ENCODE measurements at regions not wholly inside any gene's neighbourhood (a gene's known extent, or its start where the extent isn't known, plus 50 kb on each side); places are given as distances from the start of the nearest gene placed in this dataset.

DNA sequence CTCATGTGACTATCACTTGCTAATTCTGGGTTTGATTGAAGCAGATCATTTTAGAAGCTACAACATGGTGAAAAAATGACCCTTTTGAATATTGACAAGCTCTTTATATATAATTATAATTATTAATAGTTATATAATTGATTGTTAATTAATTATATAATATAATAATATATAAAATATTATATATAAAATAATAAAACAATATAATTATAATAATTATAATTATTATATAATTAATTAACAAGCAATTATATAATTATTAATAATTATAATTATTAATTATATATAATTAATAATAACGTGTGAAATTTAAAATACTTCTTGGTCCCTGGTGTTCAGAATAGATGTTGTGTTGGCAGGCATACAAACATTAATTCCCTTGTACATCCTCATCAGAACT is 404.1 kb upstream of the CDH19 start:
- Mint-ChIP-seq H3K27me3 (ENCODE audit: low read depth) (no peaks in the 10 kb centered on the region), H3K4me3 (no peak overlapping the region), H3K27ac (no peak overlapping the region), H3K4me1 (ENCODE audit: low read depth) (no peaks in the 10 kb centered on the region), H3K36me3 (ENCODE audit: low read depth) (no peaks in the 10 kb centered on the region), H3K9me3 (no peaks in the 10 kb centered on the region)
- DNase-seq (ENCODE audit: low spot score): no peak

DNA sequence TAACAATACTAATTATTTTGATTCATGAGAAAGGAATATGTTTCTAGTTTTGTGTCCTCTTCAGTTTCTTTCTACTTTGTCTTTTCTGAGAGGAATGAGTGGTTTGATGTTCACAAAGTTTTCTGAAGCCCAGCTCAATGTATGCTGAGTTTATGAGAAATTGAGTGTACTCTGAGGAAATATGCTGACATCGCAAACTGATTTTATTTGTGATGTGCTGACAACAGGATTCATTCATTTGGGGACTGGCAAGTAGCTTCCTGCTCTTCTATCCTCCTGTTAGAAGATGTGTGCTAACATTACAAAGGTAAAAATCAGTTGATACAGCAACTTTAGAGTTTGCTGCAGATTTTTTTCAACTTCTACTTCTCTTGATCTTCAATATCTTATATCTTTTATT is 403.2 kb upstream of the CDH19 start:
- Mint-ChIP-seq H3K27me3 (ENCODE audit: low read depth) (no peaks in the 10 kb centered on the region), H3K4me3 (no peak overlapping the region)
- DNase-seq (ENCODE audit: low spot score): no peak

DNA sequence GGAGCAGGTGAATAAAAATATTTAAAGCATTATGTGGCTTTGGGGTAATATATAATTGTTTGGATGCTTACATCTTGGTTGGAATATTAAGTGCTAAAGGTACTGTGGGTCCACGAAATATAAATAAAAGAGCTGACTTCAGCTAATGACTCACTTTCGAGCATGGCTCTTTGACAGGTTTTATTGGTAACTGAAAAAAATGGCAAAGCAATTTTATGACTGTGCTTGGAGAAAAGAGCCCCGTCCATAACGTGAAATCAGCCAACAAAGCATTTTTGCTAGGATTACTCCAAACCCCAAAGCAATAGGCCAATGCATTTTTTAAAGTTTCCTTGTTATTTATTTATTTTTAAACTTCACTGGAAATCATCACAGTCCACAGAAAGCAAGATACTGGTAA is 397.2 kb upstream of the CDH19 start:
- H3K4me3 Mint-ChIP-seq: no peak overlapping the region
- H3K27me3 Mint-ChIP-seq (ENCODE audit: low read depth): no peaks in the 10 kb centered on the region
- no peak overlapping the region for H3K27ac Mint-ChIP-seq
- no peak for DNase-seq (ENCODE audit: low spot score)
- H3K4me1 Mint-ChIP-seq (ENCODE audit: low read depth): no peaks in the 10 kb centered on the region
- no peaks in the 10 kb centered on the region for H3K9me3 Mint-ChIP-seq
- no peaks in the 10 kb centered on the region for H3K36me3 Mint-ChIP-seq (ENCODE audit: low read depth)

More for the DNA sequence above, 403.2 kb upstream of the CDH19 start:
- Mint-ChIP-seq H3K27ac (no peak overlapping the region), H3K9me3 (no peaks in the 10 kb centered on the region), H3K4me1 (ENCODE audit: low read depth) (no peaks in the 10 kb centered on the region), H3K36me3 (ENCODE audit: low read depth) (no peaks in the 10 kb centered on the region)

DNA sequence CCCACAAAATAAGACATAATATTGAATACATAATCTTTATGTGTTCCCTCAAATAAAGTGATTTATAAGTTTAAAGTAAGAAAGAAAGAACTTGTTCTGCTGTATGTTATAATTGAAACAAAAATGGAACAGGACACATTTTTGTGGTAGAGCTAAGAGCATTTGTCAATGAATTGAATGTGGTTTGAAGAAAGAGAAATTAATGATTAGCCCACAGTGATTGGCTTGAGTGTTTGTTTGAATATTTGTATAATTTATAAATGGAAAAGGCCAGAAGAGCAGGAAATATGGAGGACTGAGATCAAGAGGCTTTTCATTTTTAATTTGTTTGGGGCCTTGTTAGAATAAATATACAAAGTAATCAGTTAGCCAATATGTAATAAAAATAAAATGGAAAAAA is 395.1 kb upstream of the CDH19 start:
- Mint-ChIP-seq H3K9me3 (peaks cover 3% of the 10 kb centered on the region), H3K27ac (no peak overlapping the region), H3K4me1 (ENCODE audit: low read depth) (no peaks in the 10 kb centered on the region), H3K4me3 (no peak overlapping the region), H3K27me3 (ENCODE audit: low read depth) (no peaks in the 10 kb centered on the region), H3K36me3 (ENCODE audit: low read depth) (no peaks in the 10 kb centered on the region)
- no peak for DNase-seq (ENCODE audit: low spot score)

DNA sequence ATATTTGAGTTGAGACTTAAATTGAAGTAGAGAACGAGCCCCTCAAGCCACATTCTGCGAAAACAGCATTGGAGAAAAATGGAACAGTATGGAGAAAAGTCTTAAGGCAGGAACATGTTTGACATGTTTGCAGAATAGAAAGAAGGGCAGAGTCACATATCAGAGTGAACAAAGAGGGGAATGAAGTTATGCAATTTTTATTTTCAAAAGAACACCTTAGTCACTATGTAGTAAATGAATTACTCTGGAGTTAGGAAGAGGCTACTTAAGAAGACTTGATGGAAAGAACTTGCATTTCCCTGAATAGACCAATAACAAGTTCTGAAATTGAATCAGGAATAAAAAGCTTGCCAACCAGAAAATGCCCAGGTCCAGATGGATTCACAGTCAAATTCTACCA is 391.4 kb upstream of the CDH19 start:
- peaks cover 8% of the 10 kb centered on the region for H3K9me3 Mint-ChIP-seq
- H3K4me1 Mint-ChIP-seq (ENCODE audit: low read depth): no peaks in the 10 kb centered on the region
- no peaks in the 10 kb centered on the region for H3K27me3 Mint-ChIP-seq (ENCODE audit: low read depth)
- no peaks in the 10 kb centered on the region for H3K36me3 Mint-ChIP-seq (ENCODE audit: low read depth)
- DNase-seq (ENCODE audit: low spot score): no peak
- H3K4me3 Mint-ChIP-seq: no peak overlapping the region
- no peak overlapping the region for H3K27ac Mint-ChIP-seq

DNA sequence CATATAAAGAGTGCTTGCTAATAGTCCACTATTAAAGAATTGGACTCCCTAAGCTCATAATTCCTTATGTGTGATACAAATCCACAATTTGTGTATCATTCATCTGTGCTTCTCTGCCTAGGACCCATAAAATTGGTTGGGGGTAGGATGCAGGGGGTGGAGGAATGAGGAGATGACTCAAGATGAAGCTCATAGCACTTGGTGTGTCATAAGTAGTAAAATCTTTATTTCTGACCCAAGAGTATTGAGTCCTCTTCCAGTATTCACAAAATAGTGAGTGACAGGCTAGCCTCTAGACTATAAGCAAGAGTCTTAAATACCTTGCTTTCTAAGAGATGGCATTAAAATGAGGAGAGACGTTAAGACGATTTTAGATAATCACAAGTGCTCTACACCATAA is 390.9 kb upstream of the CDH19 start:
- H3K9me3 Mint-ChIP-seq: peaks cover 8% of the 10 kb centered on the region
- H3K4me3 Mint-ChIP-seq: no peak overlapping the region
- no peaks in the 10 kb centered on the region for H3K4me1 Mint-ChIP-seq (ENCODE audit: low read depth)
- DNase-seq (ENCODE audit: low spot score): no peak
- no peaks in the 10 kb centered on the region for H3K36me3 Mint-ChIP-seq (ENCODE audit: low read depth)
- H3K27ac Mint-ChIP-seq: no peak overlapping the region
- H3K27me3 Mint-ChIP-seq (ENCODE audit: low read depth): no peaks in the 10 kb centered on the region

DNA sequence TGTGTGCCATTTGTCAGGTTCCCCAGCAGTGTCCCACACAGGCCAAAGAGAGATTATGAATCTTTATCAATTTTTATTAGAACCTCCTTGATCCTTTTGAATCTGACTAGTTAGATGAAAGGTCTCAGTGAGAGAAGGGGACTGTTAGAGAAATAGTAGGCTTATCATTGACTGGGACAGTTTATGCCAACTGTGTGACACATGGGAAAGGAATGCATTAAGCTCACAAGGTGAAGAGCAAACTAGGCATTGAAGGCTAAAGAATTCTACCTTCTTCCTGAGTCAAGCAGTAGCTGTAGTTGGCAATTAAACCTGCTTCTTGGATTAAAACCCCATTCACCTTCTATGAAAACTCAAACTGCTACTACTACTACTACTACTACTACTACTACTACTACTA is 389.6 kb upstream of the CDH19 start:
- peaks cover 8% of the 10 kb centered on the region for H3K9me3 Mint-ChIP-seq
- no peak for DNase-seq (ENCODE audit: low spot score)
- H3K4me3 Mint-ChIP-seq: no peak overlapping the region
- no peak overlapping the region for H3K27ac Mint-ChIP-seq
- no peaks in the 10 kb centered on the region for H3K4me1 Mint-ChIP-seq (ENCODE audit: low read depth)
- no peaks in the 10 kb centered on the region for H3K36me3 Mint-ChIP-seq (ENCODE audit: low read depth)
- H3K27me3 Mint-ChIP-seq (ENCODE audit: low read depth): no peaks in the 10 kb centered on the region

DNA sequence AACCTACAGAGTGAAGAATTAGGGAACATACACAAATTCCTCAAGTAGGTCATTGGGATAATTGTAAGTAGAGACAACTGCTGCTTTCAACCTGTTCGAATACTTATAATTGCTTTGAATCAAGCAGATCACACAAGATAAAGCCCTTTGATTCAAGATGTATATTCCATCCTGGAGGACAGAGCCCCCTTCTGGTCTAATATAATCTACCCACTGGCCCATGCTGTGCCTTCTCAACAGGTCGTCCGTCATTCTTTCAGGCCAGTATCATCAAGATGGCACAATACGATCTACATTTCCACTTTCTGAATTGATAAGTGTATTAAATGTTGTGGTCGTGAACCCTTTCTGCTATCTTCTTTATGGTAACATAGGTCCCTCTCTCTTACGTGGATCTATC is 387.0 kb upstream of the CDH19 start:
- H3K4me3 Mint-ChIP-seq: no peak overlapping the region
- H3K36me3 Mint-ChIP-seq (ENCODE audit: low read depth): no peaks in the 10 kb centered on the region
- peaks cover 8% of the 10 kb centered on the region for H3K9me3 Mint-ChIP-seq
- no peaks in the 10 kb centered on the region for H3K27me3 Mint-ChIP-seq (ENCODE audit: low read depth)
- DNase-seq (ENCODE audit: low spot score): no peak
- H3K27ac Mint-ChIP-seq: no peak overlapping the region
- no peaks in the 10 kb centered on the region for H3K4me1 Mint-ChIP-seq (ENCODE audit: low read depth)

DNA sequence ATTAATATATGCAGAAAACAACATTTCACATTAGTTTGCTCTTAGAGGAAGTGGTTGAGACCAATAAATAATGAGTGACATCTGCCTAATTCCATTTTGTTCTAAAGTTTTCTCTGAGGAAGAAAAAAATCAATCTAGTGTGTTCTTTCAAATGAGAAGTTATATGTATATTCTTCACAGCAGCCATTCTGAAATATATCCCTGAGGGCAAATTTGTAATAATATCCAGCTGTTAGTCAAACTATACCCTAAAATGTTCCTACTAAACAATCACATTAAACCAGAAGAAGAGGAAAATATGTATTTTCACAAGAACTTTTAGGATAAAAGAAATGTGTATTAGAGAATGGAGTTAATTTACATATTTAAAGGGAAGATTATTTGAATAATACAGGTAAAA is 375.1 kb upstream of the CDH19 start:
- no peak overlapping the region for H3K27ac Mint-ChIP-seq

DNA sequence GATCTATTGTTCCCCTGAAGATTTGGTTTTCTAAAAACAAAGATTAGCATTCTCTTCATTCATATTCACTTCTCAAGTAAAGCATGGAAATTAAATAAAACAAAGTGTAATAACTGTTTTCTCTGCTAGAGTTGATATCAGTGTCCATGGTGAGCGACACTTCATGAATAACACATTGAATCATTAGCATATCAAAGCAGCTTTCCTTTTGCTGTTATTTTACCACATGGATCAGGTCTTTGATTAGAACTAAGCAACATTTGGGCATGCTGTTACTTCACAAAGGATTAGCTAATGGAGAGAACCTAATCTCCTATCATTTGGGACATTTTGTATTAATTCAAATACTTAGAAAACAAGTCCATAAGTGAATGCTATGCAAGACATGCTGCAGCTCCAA is 368.8 kb upstream of the CDH19 start:
- Mint-ChIP-seq H3K4me3 (no peak overlapping the region), H3K27me3 (ENCODE audit: low read depth) (no peaks in the 10 kb centered on the region), H3K9me3 (no peaks in the 10 kb centered on the region), H3K27ac (no peak overlapping the region), H3K36me3 (ENCODE audit: low read depth) (no peaks in the 10 kb centered on the region), H3K4me1 (ENCODE audit: low read depth) (no peaks in the 10 kb centered on the region)
- no peak for DNase-seq (ENCODE audit: low spot score)

More for the DNA sequence above, 375.1 kb upstream of the CDH19 start:
- H3K9me3 Mint-ChIP-seq: no peaks in the 10 kb centered on the region
- no peaks in the 10 kb centered on the region for H3K27me3 Mint-ChIP-seq (ENCODE audit: low read depth)
- H3K36me3 Mint-ChIP-seq (ENCODE audit: low read depth): no peaks in the 10 kb centered on the region
- no peak for DNase-seq (ENCODE audit: low spot score)
- no peaks in the 10 kb centered on the region for H3K4me1 Mint-ChIP-seq (ENCODE audit: low read depth)
- no peak overlapping the region for H3K4me3 Mint-ChIP-seq

DNA sequence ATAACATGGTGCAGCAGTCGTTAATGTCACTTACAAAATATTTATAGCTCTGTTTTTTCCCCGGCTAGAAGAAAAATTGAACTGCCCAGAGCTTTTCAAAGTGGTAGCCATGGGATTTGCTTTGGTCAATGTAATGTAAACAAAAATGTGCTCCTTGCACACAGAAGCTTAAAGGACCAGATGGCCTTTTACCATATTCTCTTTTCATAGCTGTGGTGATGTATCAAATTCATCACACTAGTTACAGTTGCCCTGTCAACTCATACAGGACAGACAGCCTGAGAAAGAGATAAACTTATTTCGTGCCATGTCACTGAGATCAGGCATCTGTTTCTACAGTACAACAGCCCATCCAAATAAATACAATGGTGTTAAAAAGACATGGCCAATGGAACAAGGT is 368.1 kb upstream of the CDH19 start:
- Mint-ChIP-seq H3K9me3 (no peaks in the 10 kb centered on the region), H3K27ac (no peak overlapping the region), H3K36me3 (ENCODE audit: low read depth) (no peaks in the 10 kb centered on the region), H3K27me3 (ENCODE audit: low read depth) (no peaks in the 10 kb centered on the region), H3K4me3 (no peak overlapping the region), H3K4me1 (ENCODE audit: low read depth) (no peaks in the 10 kb centered on the region)
- no peak for DNase-seq (ENCODE audit: low spot score)

DNA sequence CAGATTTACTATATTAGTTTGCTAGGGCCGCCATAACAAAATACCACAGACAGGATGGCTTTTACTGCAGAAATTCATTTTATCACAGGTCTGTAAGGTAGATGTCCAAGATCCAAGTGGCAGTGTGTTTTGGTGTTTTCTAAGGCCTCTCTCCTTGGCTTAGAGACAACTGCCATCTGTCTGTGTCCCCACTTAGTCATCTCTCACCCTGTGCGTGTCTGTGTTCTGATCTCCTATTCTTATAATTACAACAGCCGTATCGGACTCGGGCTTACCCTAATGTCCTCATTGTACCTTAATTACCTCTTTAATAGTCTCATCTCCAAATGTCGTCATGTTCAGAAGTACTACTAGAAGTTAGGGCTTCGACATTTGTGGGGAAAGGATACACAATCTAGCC is 362.3 kb upstream of the CDH19 start:
- Mint-ChIP-seq H3K27ac (no peak overlapping the region), H3K9me3 (no peaks in the 10 kb centered on the region)

DNA sequence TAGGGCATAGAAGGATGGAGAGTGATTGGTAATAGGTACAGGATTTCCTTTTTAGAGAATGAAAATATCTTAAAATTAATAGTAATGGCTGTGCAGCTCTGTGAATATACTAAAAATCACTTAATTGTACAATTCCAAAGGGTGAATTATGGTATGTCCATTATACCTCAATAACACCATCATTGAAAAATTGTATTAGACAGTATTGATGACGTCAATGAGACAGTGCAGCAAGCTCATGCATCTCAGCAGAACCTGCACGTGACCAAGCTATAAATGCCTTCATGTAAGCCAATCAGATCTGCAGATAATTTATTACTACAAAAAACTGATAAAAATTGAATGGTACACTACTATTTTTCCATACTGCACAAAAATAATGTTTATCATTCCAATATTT is 354.4 kb upstream of the CDH19 start:
- no peaks in the 10 kb centered on the region for H3K4me1 Mint-ChIP-seq (ENCODE audit: low read depth)
- no peak for DNase-seq (ENCODE audit: low spot score)
- no peak overlapping the region for H3K27ac Mint-ChIP-seq
- H3K4me3 Mint-ChIP-seq: no peak overlapping the region
- H3K9me3 Mint-ChIP-seq: no peaks in the 10 kb centered on the region
- no peaks in the 10 kb centered on the region for H3K36me3 Mint-ChIP-seq (ENCODE audit: low read depth)
- H3K27me3 Mint-ChIP-seq (ENCODE audit: low read depth): no peaks in the 10 kb centered on the region

More for the DNA sequence above, 362.3 kb upstream of the CDH19 start:
- no peak for DNase-seq (ENCODE audit: low spot score)
- Mint-ChIP-seq H3K4me3 (no peak overlapping the region), H3K36me3 (ENCODE audit: low read depth) (no peaks in the 10 kb centered on the region), H3K27me3 (ENCODE audit: low read depth) (no peaks in the 10 kb centered on the region), H3K4me1 (ENCODE audit: low read depth) (no peaks in the 10 kb centered on the region)

DNA sequence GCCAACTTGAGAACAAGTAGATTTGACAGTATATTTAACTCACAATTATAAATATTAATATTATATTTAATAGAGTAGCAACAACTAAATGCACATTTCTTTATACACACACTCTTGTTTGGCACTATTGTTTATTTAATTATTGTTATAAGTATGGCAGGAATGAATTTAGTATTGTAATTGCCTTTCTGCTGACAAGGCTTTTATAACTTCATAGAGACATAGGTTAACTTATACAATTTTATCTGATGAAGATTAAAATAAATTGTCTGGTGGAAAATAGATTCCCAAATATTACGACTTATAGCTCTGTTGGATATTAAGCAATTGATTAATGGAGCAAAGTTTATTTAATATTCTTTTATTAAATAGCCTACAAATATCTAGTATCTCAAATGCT is 347.9 kb upstream of the CDH19 start:
- H3K27ac Mint-ChIP-seq: no peak overlapping the region
- H3K4me3 Mint-ChIP-seq: no peak overlapping the region
- DNase-seq (ENCODE audit: low spot score): no peak
- H3K9me3 Mint-ChIP-seq: no peaks in the 10 kb centered on the region
- H3K4me1 Mint-ChIP-seq (ENCODE audit: low read depth): no peaks in the 10 kb centered on the region
- H3K27me3 Mint-ChIP-seq (ENCODE audit: low read depth): no peaks in the 10 kb centered on the region
- no peaks in the 10 kb centered on the region for H3K36me3 Mint-ChIP-seq (ENCODE audit: low read depth)

DNA sequence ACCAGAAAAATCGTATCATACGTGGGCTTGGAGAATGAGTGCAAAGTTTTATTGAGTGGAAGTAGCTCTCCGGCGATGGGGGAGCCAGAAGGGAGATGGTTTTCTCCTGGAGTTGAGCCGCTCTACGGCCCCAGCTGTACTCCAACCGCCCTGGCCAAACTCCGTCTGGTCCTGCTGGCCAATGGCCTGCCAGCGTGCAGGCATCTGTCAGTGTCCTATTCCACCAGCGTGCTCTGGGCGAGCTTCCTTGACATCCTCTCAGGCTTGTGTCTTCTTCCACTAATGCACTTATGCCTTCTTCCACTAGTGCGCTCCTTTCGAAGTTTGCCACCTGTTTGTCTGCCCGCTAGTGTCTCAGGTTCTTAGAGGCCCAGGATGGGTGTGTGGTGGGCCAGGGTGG is 345.5 kb upstream of the CDH19 start:
- no peak overlapping the region for H3K4me3 Mint-ChIP-seq
- H3K36me3 Mint-ChIP-seq (ENCODE audit: low read depth): no peaks in the 10 kb centered on the region
- H3K27ac Mint-ChIP-seq: no peak overlapping the region
- no peaks in the 10 kb centered on the region for H3K4me1 Mint-ChIP-seq (ENCODE audit: low read depth)
- DNase-seq (ENCODE audit: low spot score): no peak
- H3K27me3 Mint-ChIP-seq (ENCODE audit: low read depth): no peaks in the 10 kb centered on the region
- peaks cover 7% of the 10 kb centered on the region for H3K9me3 Mint-ChIP-seq

DNA sequence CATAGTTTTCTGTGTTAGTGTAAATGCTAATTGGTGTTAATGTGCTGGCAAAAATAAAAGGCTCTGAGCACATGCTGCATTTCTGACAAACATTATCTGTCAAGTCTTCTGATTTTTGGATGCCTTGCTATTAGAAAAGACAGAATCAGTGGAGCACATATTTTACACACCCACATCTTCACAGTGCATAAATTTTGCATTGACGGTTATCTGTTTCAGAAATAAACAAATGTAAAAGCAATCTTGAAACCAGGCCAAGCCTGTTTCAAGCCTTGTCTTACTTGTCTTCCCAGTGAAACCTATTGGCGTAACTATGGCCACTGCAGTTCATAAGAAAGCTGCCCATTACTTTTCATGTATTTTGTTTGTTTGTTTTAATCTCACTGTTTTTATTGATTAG is 333.7 kb upstream of the CDH19 start:
- DNase-seq (ENCODE audit: low spot score): no peak
- Mint-ChIP-seq H3K27ac (no peak overlapping the region), H3K4me3 (no peak overlapping the region), H3K9me3 (peaks cover 18% of the 10 kb centered on the region), H3K36me3 (ENCODE audit: low read depth) (no peaks in the 10 kb centered on the region), H3K27me3 (ENCODE audit: low read depth) (no peaks in the 10 kb centered on the region), H3K4me1 (ENCODE audit: low read depth) (no peaks in the 10 kb centered on the region)

All from T-helper 2 cell treated with Interferon-gamma antibody and Interleukin-4, amounts not matched to agents 5 μg/mL and 100 μg/mL, for 36 hours (primary cell).